HG03196 (cell line): ENCODE measurements at regions not wholly inside any gene's neighbourhood (a gene's known extent, or its start where the extent isn't known, plus 50 kb on each side); places are given as distances from the start of the nearest gene placed in this dataset.

ENCODE experiments used
- ATAC-seq: cut with Tn5 transposase; IDR thresholded peaks from one replicate; pipeline ENCODE4 v1.9.1; 2021; ENCODE audit not compliant: unreplicated experiment

GRCh38 chr3:83734656-83735055, 1224.1 kb upstream of the CADM2 start:
- no peak for ATAC-seq

- no peak for ATAC-seq
Measured at GRCh38 chr3:83738202-83738601, 1220.6 kb upstream of the CADM2 start.

- ATAC-seq = no peak
Measured at GRCh38 chr3:83740504-83740903, 1218.3 kb upstream of the CADM2 start.

GRCh38 chr3:83765956-83766355, 1192.8 kb upstream of the CADM2 start:
- no peak for ATAC-seq

- ATAC-seq = no peak
Measured at GRCh38 chr3:83769791-83770663, 1188.8 kb upstream of the CADM2 start.

- ATAC-seq = no peak
Measured at GRCh38 chr3:83770664-83771402, 1188.0 kb upstream of the CADM2 start.

- ATAC-seq = no peak
Measured at GRCh38 chr3:83802801-83803200, 1156.0 kb upstream of the CADM2 start.

GRCh38 chr3:83807511-83807910, 1151.3 kb upstream of the CADM2 start:
- no peak for ATAC-seq

- no peak for ATAC-seq
Measured at GRCh38 chr3:83813176-83813575, 1145.6 kb upstream of the CADM2 start.

- ATAC-seq = no peak
Measured at GRCh38 chr3:83816653-83817052, 1142.1 kb upstream of the CADM2 start.

GRCh38 chr3:83821506-83821905, 1137.3 kb upstream of the CADM2 start:
- no peak for ATAC-seq

- no peak for ATAC-seq
Measured at GRCh38 chr3:83823095-83823494, 1135.7 kb upstream of the CADM2 start.

- no peak for ATAC-seq
Measured at GRCh38 chr3:83835040-83835439, 1123.7 kb upstream of the CADM2 start.

GRCh38 chr3:83842511-83842910, 1116.3 kb upstream of the CADM2 start:
- no peak for ATAC-seq

- no peak for ATAC-seq
Measured at GRCh38 chr3:83843716-83844115, 1115.1 kb upstream of the CADM2 start.

- no peak for ATAC-seq
Measured at GRCh38 chr3:83849106-83849730, 1109.6 kb upstream of the CADM2 start.

- ATAC-seq = no peak
Measured at GRCh38 chr3:83863380-83863779, 1095.4 kb upstream of the CADM2 start.

GRCh38 chr3:83868909-83869567, 1089.8 kb upstream of the CADM2 start:
- no peak for ATAC-seq

- no peak for ATAC-seq
Measured at GRCh38 chr3:83873550-83873949, 1085.2 kb upstream of the CADM2 start.

GRCh38 chr3:83877910-83878309, 1080.9 kb upstream of the CADM2 start:
- no peak for ATAC-seq

GRCh38 chr3:83882701-83883100, 1076.1 kb upstream of the CADM2 start:
- ATAC-seq = no peak
